T follicular helper cell (primary cell): ENCODE measurements at regions not wholly inside any gene's neighbourhood (a gene's known extent, or its start where the extent isn't known, plus 50 kb on each side); places are given as distances from the start of the nearest gene placed in this dataset.

ENCODE experiments used
- DNase-seq: peaks from one replicate; pipeline ENCODE4 v3.0.0-alpha.2; 2020; ENCODE audit warnings: low read depth

DNA sequence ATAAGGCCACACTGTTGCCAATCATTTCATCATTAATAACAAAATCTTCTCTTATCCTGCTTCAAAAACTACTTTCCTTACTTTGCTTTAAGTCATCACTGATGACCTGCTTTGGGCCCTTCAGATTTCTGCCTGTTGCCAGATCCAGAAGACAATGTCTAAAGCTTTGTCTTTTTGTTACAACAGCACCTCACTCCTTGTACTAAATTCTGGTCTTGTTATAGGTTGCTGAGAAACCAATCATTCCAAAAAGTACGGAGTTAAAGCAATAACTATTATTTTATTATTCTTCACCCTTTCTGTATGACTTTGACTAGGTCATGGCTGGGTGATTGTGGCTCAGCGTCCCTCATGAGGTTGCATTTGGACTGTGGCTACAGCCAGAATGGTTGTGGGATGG lies 633.5 kb downstream of the PTPRU start:
- no peak for DNase-seq

DNA sequence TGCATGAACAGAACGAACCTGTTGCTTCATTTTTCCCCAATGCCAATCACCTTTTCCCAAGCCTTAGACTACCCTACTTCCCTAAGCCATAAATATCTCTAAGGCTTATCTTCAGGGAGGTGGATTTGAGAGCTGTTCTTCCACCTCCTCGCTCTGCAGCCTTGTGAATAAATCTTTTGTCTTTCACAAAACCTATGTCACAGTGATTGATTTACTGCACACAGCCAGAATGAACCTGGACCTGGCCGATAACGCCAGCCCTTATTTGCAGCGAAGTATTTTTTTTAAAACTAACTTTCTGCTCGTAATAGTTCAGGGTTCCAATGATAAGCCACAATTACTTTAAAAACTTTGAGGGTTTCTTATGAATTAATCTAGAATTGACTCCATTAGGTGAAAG lies 632.6 kb downstream of the PTPRU start:
- no peak for DNase-seq

DNA sequence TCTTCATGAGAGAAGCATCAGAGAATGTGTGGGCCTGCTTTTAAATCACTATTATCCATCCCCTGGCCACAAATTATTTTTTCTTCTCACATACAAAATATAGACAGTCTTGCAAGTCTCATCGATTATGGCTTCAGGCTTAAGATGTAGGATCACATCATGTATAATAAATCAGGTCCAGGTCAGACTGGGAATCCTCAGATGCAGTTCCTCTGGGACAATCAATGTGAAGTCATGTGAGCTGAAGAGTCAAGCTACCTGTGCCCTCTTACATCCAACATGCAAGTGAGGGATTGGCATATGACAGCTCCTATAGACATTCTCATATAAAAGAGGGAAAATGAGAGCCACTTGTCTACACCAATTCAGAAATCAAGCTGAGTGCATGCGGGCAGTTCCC lies 631.8 kb downstream of the PTPRU start:
- DNase-seq, result no peak

DNA sequence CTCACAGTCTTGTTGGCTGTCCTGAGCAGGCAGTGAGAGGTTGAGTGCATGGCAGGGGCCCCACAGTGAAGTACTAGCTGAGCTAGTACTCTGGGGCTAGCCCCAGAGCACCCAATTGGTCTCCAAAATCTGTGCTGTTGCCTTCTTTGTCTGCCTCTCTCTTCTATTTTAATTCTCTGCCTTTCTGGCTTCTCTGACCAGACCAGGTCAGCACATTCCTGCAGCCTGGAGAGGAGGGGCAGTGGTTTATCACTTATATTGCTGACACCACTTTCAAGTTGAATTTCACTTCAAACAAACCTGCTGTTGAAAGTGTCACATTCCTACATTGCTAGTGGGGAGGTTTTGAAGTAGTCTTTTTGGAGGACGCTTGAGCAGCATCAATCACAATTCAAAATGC lies 628.7 kb downstream of the PTPRU start:
- DNase-seq, result no peak

DNA sequence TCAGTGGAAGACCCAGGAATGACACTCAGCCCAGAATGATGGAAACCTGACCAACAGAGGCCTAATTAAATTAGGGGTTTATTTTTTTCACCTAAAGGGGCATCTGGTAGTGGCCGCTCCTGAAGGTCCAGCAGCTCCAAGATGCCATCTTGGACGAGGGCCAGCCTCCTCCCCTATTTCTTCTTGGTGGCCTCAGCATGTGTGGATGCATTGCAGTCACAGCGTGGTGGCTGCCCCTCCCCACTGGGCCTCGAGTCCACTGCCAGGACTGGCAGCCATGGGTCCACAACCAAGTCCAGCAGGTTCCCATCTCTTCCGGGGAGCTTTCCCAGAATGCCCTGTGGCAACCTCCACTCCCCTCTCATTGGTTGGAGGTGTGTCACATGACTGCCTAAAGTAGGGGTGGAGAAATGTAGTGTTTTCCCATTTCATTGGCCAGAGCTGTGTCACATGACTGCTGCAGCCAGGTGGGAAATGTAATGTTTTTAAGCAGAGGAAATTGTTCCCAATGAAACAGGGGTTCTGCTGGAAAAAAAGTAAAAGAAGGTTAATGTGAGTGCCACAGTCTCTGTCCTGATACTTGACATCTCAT lies 628.2 kb downstream of the PTPRU start:
- DNase-seq, result no peak

DNA sequence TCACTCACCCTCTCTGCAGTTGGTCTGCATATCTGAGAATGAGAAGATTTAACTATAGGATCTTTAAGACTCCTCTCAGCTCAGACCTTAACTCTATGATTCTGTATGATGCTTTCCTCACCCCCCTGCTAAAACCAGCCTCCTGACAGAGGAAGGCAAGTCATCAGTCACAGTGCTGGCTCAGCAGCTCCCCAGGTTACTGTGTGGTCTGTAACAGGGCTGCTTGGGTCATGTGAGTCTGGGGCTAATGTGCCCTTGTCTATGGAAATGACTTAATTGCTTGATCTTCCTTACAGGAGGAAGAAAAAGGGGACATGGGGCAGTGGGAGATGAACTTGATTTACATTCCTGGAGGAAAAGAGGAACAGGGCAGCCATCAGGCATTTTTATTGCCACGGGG lies 625.6 kb downstream of the PTPRU start:
- DNase-seq, result no peak

DNA sequence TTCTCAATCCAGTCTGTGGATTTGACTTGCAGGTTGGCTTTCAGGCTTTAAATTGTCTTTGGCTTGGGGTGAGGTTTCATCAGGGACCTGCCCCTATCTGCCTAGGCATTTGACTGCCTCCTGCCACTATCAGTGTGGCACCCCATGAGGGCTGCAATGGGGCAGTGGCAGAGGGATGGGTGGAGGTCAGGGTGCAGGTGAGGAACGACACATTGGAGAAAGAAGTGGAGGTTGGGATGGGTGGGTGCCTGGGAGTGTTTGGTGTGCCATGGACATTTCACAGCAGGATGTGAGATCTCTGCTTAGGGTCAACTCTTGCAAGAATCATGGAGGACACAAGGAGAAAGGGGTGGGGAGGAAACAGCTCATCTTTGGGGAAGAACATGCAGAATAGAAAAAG lies 625.1 kb downstream of the PTPRU start:
- no peak for DNase-seq

DNA sequence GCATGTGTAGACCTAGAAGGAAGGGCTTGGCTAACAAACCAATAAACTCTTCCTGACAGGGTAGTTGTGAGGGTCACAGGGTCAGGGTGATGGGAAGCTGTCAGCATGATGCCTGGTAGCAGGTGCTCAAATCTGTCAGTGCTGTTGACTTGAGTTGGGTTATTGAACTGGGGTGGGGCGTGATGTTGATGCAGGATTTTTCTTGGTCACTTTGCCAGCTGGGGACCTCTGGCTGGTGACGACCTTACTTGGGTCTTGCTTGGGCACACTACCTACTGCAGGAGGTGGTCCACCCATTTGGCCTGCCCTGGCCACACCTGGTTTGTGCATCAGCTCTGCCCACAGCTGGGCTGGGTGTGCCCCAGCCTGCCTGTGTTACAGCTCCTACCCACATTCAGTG lies 624.4 kb downstream of the PTPRU start:
- no peak for DNase-seq

DNA sequence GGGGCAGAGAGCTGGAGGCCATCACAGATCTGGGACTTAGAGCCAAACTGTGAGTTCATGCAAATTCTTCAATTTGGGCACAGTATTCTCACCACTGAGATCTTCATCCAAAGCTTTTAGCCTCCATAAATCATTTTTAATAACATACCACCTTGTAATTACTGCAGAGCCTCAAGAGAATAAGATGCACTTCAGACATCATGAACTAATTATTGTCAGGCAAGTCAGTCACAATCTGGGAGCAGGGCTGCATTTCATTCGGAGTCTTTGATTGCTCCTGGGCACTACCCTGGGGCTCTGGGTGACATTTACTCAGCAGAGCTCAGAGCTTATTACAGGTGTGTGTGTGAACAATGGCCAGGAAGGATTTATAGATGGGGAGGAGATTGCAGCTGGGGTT lies 623.7 kb downstream of the PTPRU start:
- no peak for DNase-seq

DNA sequence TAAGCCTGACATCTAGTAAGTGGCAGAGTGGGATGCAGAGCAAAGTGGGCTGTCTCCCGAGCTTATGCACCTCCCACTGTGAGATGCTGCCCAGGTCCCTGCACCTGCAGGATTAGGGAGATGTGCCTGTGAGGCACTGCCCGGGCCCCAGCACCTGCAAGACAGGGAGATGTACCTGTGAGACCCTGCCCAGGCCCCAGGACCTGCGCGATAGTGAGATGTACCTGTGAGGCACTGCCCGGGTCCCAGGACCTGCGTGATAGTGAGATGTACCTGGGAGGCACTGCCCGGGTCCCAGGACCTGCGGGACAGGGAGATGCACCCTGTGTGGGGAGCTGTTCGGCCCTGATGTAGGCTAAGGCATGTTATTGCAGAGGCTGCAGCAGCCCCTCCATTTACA lies 622.8 kb downstream of the PTPRU start:
- no peak for DNase-seq

DNA sequence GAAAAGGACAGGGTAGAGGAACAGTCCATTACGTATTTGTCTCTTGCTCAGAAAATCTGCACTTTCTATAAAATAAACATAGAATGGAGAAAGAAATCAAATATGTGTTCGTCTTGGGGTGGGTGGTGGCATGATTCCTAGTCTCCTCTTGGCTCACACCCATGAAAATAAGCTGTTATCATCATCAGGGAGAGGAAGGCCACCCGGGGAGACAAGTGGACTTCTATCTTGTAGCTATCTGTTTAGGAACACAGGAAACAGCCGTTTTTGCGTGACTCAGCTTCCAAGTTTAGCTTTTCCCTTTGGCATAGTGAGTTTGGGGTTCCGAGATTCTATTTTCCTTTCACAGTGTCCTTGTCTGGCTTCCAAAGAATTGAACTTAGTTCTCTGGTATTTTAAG lies 622.3 kb downstream of the PTPRU start:
- DNase-seq, result no peak

DNA sequence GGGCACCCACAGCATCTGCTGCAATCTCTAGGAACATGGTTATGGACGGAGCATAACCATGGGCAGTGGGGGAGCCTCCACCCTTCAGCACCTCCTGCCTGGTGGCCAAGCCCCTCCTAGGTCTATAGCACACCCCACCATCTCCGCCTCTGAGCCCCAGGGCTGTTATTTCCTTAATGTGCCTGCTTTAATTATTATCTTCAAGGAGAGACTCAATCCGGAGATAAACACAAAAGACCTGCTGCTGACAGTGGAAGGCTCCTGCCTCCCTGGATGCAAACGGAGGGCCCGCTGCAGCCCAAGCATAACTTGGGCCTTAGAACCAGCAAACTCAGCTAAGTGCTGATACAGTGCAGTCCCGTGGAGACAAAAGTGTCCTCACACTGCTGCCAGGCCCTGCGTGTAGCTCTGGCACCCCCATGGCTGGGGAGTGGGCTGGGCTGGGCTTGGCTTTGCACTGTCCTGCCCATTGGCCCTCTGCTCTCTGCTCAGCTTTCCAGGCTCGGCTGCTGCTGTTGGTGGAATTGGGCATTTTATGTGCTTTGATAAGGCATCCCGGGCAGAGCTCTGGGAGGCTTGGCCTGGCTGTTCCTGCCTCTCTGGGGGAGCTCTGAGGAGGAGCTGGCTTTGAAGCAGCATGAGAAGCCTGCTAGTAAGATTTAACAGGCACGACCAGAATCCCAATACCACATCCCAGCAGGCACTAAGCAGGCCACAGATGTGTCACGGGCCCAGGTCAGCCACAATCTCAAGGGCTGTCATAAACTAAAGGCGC lies 620.2 kb downstream of the PTPRU start:
- DNase-seq, result no peak

DNA sequence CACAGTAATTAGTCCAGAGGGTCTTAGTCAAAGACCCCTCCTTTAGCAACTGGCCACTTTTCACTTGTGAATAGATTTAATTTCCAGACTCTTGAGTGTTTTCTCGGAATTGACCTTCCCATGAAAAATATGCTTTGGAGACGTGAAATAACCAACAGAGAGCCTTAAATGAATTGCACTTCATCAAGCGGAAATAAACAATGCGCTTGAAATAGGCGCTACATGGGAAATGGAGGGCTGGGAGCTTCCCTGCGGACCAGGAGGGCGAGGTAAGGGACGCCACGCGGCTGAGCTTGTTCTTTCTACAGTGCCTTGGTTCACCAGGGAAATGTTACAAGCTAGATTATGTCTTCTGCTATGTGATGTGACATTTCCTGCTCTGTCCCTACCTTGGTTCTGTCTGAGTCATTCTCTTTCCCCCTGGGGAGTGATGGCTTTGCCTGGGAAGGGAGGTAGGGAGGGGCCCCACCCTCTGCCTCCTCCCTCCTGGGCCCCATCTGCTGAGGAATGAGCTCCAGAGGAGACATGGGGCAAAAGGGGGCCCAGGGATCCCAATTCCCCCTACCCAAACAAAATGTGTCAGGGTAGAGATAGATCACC lies 619.3 kb downstream of the PTPRU start:
- no peak for DNase-seq

DNA sequence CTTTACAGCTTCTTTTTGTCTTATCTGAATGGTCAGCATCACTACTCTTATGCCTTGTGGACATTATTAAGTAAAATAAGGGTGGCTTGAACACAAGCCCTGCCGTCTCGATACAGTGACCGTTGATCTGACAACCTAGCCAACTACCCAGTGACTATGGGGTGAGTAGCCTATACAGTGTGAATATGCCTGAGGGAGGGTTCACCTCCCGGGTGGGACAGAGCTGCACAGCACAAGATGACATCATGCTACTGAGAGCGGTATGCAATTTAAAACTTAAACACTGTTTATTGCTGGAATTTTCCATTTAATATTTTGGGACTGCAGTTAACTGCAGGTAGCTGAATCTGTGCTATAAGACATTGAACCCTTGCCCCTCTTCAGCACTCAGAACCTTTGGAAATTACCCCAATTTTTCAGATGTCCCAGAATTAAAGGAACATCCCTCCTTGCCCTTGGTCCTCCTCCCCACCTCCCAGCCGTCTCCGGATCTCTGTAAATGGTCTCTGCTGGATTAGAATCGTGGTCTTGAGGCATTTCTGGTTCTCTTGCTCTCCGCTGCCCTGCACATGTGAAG lies 618.5 kb downstream of the PTPRU start:
- no peak for DNase-seq

DNA sequence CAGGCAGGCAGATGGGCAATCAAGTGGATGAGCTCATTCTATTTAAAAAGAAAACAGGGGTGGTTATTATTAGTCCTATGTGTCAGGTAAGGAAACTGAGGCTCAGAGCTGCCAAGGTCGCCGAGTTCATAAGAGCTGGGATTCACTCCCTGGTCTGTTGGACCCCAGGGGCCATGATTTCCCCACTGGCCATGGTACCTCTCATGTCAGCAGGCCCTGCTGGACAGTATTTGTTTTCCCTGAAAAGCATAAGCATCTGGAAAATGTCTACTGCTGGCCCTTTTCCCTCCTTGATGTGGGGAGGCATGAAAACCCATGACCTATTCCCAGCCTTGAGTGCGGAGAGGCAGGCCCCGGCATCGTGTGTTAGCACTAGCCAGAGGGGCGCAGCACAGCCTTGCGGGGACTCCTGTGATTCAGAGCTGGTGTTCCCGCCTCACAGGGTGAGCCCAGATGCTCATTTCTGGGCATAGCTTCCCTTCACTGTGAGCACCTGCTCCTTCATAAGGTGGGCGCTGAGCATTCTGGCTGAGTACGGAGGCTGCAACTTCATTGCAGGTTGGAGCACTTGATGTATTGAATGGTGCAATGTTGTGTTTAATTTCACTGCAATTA lies 617.5 kb downstream of the PTPRU start:
- no peak for DNase-seq

DNA sequence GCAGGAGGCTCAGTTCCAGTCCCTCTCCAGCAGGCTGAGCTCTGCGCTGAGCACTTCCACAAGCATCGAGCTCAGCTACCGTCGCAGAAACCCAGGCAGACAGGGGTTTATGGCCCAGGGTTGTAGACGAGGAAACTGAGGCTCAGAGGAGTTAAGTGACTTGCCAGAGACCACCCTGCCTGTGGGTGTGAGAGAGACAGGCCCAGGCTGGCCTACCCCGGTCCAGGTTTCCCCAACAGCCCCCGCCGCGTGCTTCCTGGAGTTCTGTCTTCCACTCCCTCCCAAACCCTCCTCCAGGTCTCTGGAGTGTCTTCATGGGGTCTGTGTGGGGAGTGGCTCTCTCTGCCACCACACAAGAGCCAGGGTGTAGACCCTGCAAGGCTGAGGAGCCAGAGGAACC lies 615.9 kb downstream of the PTPRU start:
- no peak for DNase-seq

DNA sequence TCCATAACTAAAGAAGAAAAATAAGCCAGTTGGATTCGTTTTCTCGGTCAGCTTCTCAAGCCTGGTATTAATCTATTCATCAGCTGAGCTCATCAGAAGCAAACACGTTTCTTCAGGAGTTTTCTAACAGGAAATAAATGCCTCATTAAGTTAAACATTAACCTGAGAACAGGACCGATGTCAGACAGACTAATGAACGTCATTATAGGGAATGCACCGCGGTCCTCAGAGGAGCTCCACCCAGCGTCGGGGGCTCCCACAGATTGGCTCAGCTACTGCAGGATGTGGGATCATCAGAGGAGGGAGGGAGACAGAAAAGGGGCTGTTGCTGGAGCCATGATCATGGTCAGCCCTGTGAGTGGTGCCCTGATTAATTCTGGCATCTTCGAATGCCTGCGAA lies 615.4 kb downstream of the PTPRU start:
- DNase-seq, result no peak

DNA sequence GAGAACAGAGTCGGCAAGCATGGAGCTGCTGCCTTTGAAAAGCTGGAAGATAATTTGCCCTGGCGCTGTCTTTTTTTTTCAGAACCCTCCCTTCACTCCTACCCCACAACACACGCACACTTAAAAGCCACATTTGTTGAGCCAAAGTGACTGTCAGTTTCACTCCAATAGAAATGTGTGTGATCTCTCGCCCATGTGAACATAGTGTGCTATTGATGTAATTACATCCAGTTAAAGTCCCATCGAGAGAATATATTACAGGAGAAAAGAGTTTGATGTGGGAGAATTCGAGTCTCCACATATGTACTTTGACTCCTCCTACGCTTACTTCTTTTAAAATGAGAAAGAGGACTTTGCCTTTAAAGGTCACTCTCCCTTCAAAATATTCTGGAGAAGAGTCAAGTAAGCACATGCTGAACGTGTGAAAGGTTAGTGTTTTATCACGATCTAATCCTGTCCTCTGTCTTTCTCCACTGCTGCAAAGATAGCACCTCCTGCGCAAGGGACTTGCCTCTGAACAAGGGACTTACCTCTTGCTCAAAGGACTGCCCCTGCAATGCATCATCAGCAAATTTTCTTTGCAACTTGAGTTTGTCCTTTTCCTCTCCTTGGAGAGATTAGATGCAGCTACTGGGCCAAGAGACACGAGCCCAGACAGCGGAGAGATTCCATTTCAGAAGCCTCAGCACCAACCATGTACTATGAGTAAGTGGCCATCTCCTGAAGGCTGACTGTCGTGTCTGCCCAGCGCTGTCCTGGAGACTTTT lies 613.9 kb downstream of the PTPRU start:
- no peak for DNase-seq

DNA sequence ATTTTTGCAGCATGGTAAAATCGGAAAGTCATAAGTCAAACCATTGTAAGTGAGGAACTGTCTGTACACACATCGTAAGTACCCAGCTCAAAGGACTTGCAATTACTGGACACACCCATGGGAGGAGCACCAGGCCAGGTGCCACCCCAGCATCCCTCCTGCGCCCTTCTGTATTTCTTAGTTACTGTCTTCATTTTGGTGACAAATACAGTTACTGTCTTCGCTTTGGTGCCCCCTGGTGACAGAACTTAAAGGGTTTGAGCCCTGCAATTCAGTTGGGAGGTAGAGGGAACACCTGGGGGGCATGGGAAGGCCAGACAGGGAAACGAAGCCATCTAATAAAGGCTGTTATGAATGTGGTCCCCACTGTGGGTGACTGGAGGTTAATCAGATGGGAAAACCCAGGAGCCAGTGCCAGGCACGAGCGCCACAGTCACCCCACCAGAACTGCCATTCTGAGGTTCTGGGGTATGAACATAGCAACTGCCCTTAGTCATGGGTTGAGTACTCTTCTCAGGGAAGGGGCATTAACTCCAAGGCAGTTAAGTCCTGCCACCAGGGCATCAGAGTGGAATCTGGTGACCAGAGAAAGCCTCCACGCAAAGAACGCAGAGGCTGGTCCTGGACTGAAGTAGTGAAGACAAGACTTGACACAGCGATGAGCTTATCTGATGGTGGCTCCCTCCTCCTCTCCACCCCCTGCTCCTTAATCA lies 612.9 kb downstream of the PTPRU start:
- DNase-seq, result peak; percentile 14

DNA sequence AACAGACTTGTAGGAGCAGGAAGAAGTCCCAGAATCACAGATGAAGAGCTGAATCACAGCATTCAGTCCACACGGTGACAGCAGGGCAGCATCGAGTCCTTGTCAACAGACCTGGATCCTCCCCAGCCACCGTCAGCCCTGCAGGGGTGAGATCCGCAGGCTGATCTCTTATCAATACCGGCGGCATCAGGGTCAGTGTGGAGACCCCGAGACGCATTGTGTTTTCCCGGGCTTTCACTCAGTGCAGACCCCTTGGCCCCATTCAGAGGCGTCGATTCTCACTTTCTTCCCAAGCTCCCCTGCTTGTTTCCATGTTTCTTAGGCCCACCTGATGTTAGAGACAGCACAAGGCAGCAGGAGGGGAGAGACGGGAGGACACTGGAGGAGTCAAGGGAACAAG lies 609.6 kb downstream of the PTPRU start:
- DNase-seq, result no peak

DNA sequence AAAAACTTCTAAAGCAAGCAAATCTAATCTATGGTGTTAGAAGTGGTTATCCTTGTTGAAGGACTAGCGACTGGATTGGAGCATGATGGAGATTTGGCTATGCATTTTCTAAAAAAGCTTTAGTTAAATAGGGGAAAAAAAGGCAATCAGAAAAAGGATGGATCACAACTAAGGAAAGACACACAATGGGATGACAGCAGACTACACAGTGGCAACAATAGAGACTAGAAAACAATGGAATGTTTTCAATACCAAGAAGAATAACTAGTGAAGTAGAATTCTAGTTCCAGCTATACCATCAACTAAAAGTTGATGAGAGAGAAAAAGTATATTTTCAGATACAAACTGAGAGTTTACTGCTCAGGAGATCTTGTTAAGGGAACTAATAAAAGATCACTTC lies 605.8 kb downstream of the PTPRU start:
- no peak for DNase-seq
